H1 (cell line): ENCODE measurements at regions not wholly inside any gene's neighbourhood (a gene's known extent, or its start where the extent isn't known, plus 50 kb on each side); places are given as distances from the start of the nearest gene placed in this dataset.

Experiments used
- CTCF ChIA-PET: fragments of 300-600 bp; sonication (Branson Sonifier 250); formaldehyde crosslinking; loops from one replicate; lab custom pipeline; 2021; ENCODE audit not compliant: partially characterized antibody; lab: Charles Lee
- POLR2A ChIA-PET: fragments of 300-600 bp; sonication (Branson Sonifier 250); formaldehyde crosslinking; loops from one replicate; lab custom pipeline; 2021; ENCODE audit warnings: inconsistent platforms; ENCODE audit not compliant: partially characterized antibody; lab: Charles Lee
- DNase-seq, 2 experiments: peaks; one replicate each; pipeline versions ENCODE4 v3.0.0 to v3.0.0-alpha.2; 2010 to 2022; ENCODE audit warnings: low spot score in 2 of 2, low read depth in 1 of 2, mixed read lengths in 1 of 2
- FAIRE-seq: peaks from 2 replicates; lab custom pipeline; 2011; peaks lifted over from hg19 to GRCh38; lab: Jason Lieb, UNC
- H2AFZ ChIP-seq: 2 replicates; pipeline ENCODE4 v1.8.1; 2012; ENCODE audit warnings: low read length, inconsistent platforms
- H2AK5ac ChIP-seq: 2 replicates; pipeline ENCODE4 v1.6.1; 2013; ENCODE audit warnings: low read depth, low read length
- H2BK120ac ChIP-seq: replicated peaks from 2 replicates; pipeline ENCODE3; 2013; ENCODE audit warnings: low read depth, low read length, inconsistent platforms
- H2BK12ac ChIP-seq: 2 replicates; pipeline ENCODE4 v1.6.1; 2013; ENCODE audit warnings: low read depth, low read length
- H2BK15ac ChIP-seq: 2 replicates; pipeline ENCODE4 v1.6.1; 2013; ENCODE audit warnings: low read length
- H2BK20ac ChIP-seq: 2 replicates; pipeline ENCODE4 v1.6.1; 2013; ENCODE audit warnings: low read length
- H2BK5ac ChIP-seq: 2 replicates; pipeline ENCODE4 v1.6.1; 2013; ENCODE audit warnings: low read depth, low read length
- H3K14ac ChIP-seq: 2 replicates; pipeline ENCODE4 v1.6.1; 2013; ENCODE audit warnings: inconsistent platforms; ENCODE audit not compliant: insufficient read length
- H3K18ac ChIP-seq: 2 replicates; pipeline ENCODE4 v1.6.1; 2013; ENCODE audit warnings: low read length; ENCODE audit errors: extremely low read depth
- H3K23ac ChIP-seq: 2 replicates; pipeline ENCODE4 v1.6.1; 2013; ENCODE audit warnings: inconsistent platforms; ENCODE audit not compliant: insufficient read length
- H3K23me2 ChIP-seq: 2 replicates; pipeline ENCODE4 v1.6.1; 2013; ENCODE audit warnings: low read depth, low read length
- H3K27ac ChIP-seq: 2 replicates; pipeline ENCODE4 v1.6.1; 2011; ENCODE audit warnings: low read depth, low read length, inconsistent platforms
- H3K27me3 ChIP-seq, 4 experiments: replicated peaks in 1 of 4; 1 replicate in 1 of 4; 2 replicates in 3 of 4; pipeline versions ENCODE4 v1.6.1 to v1.8.1; 2011 to 2013; ENCODE audit warnings: low read length in 3 of 4, mild to moderate bottlenecking in 3 of 4, inconsistent platforms in 2 of 4, mixed read lengths in 2 of 4, moderate library complexity in 1 of 4; ENCODE audit not compliant: control insufficient read depth in 3 of 4, insufficient read depth in 3 of 4; ENCODE audit errors: extremely low read depth in 1 of 4
- H3K36me3 ChIP-seq, 4 experiments: 2 replicates each; pipeline versions ENCODE4 v1.6.1 to v1.8.1; 2011 to 2013; ENCODE audit warnings: mild to moderate bottlenecking in 4 of 4, low read length in 3 of 4, moderate library complexity in 2 of 4, control low read depth in 1 of 4, inconsistent platforms in 1 of 4; ENCODE audit not compliant: insufficient read depth in 4 of 4, control insufficient read depth in 2 of 4
- H3K4ac ChIP-seq: replicated peaks from 2 replicates; pipeline ENCODE3; 2013; ENCODE audit warnings: low read length, low read depth, mixed read lengths, inconsistent platforms; ENCODE audit not compliant: insufficient read length
- H3K4me1 ChIP-seq, 4 experiments: replicated peaks in 1 of 4; 1 replicate in 1 of 4; 2 replicates in 3 of 4; pipeline versions ENCODE4 v1.6.1 to v1.8.1; 2011 to 2013; ENCODE audit warnings: low read length in 3 of 4, inconsistent platforms in 2 of 4, mixed read lengths in 1 of 4; ENCODE audit not compliant: insufficient read depth in 4 of 4, control insufficient read depth in 3 of 4
- H3K4me2 ChIP-seq, 2 experiments: 2 replicates each; pipeline versions ENCODE4 v1.6.1 to v1.8.1; 2011 to 2013; ENCODE audit warnings: low read depth in 2 of 2, low read length in 2 of 2, control low read depth in 1 of 2, inconsistent platforms in 1 of 2, mild to moderate bottlenecking in 1 of 2; ENCODE audit not compliant: insufficient read depth in 1 of 2
- H3K4me3 ChIP-seq, 4 experiments: fragments of 200-600, 300-600 bp in 1 of 4; sonication (generic), shearing (Covaris generic), sonication (Bioruptor Twin) in 1 of 4; 2 replicates each; pipeline versions ENCODE4 v1.5.1 to v1.8.1; 2011 to 2016; ENCODE audit warnings: low read length in 4 of 4, low read depth in 3 of 4, control low read depth in 2 of 4, inconsistent platforms in 2 of 4, mild to moderate bottlenecking in 2 of 4, mixed read lengths in 1 of 4, moderate library complexity in 1 of 4; ENCODE audit not compliant: insufficient read depth in 2 of 4; ENCODE audit errors: extremely low read depth in 1 of 4
- H3K56ac ChIP-seq: replicated peaks from 2 replicates; pipeline ENCODE3; 2013; ENCODE audit warnings: low read depth, mild to moderate bottlenecking, mixed read lengths, low read length, inconsistent platforms; ENCODE audit not compliant: insufficient read length
- H3K79me1 ChIP-seq: 2 replicates; pipeline ENCODE4 v1.6.1; 2013; ENCODE audit warnings: low read depth, low read length, control low read depth
- H3K79me2 ChIP-seq, 2 experiments: 2 replicates each; pipeline versions ENCODE4 v1.6.1 to v1.8.1; 2012 to 2013; ENCODE audit warnings: low read length in 2 of 2, mild to moderate bottlenecking in 2 of 2, inconsistent platforms in 1 of 2; ENCODE audit not compliant: insufficient read depth in 2 of 2, control insufficient read depth in 1 of 2
- H3K9ac ChIP-seq, 4 experiments: replicated peaks in 1 of 4; 1 replicate in 1 of 4; 2 replicates in 3 of 4; pipeline versions ENCODE4 v1.6.1 to v1.8.1; 2011 to 2013; ENCODE audit warnings: low read depth in 3 of 4, low read length in 3 of 4, control low read depth in 2 of 4, mild to moderate bottlenecking in 2 of 4, moderate library complexity in 2 of 4, inconsistent platforms in 1 of 4; ENCODE audit errors: extremely low read depth in 1 of 4
- H3K9me3 ChIP-seq, 2 experiments: 2 replicates each; pipeline versions ENCODE4 v1.6.1 to v1.8.1; 2012 to 2013; ENCODE audit warnings: mild to moderate bottlenecking in 2 of 2, moderate library complexity in 2 of 2, control low read depth in 1 of 2, inconsistent platforms in 1 of 2, low read depth in 1 of 2, low read length in 1 of 2, mixed read lengths in 1 of 2; ENCODE audit not compliant: insufficient read depth in 2 of 2
- H4K20me1 ChIP-seq, 2 experiments: replicated peaks in 1 of 2; 2 replicates each; pipeline versions ENCODE3 to v1.8.1; 2011 to 2013; ENCODE audit warnings: inconsistent platforms in 2 of 2, low read length in 2 of 2, mild to moderate bottlenecking in 1 of 2; ENCODE audit not compliant: insufficient read depth in 2 of 2, control insufficient read depth in 1 of 2
- H4K5ac ChIP-seq: 2 replicates; pipeline ENCODE4 v1.6.1; 2013; ENCODE audit warnings: low read length, low read depth, mixed read lengths, inconsistent platforms; ENCODE audit not compliant: insufficient read length
- H4K8ac ChIP-seq: 2 replicates; pipeline ENCODE4 v1.8.0; 2013; ENCODE audit warnings: mild to moderate bottlenecking, moderate library complexity, low read length, inconsistent platforms; ENCODE audit not compliant: insufficient read depth; ENCODE audit errors: extremely low read depth
- H4K91ac ChIP-seq: replicated peaks from 2 replicates; pipeline ENCODE3; 2013; ENCODE audit warnings: low read length, mixed read lengths, inconsistent platforms; ENCODE audit not compliant: insufficient read length
- BCL11A ChIP-seq, 2 experiments: IDR thresholded peaks; one replicate each; pipeline ENCODE4 v1.6.1; 2011; ENCODE audit warnings: low read depth in 2 of 2, low read length in 2 of 2, mild to moderate bottlenecking in 2 of 2
- SP1 ChIP-seq: IDR thresholded peaks from 2 replicates; pipeline ENCODE4 v1.6.1; 2011; ENCODE audit warnings: low read depth, low read length
- TEAD4 ChIP-seq: IDR thresholded peaks from 2 replicates; pipeline ENCODE4 v1.6.1; 2012; ENCODE audit warnings: low read depth, low read length, inconsistent platforms, mixed read lengths
- WGBS, 2 experiments: shearing (Covaris generic) in 1 of 2; methylation state at CpG; one replicate each; pipeline versions ENCODE4 v1.1.6 to v1.1.7; 2013 to 2015; ENCODE audit warnings: low lambda C conversion rate in 2 of 2, mixed read lengths in 2 of 2, inconsistent platforms in 1 of 2, low coverage in 1 of 2, missing lambda C conversion rate in 1 of 2; ENCODE audit not compliant: insufficient replicate concordance in 2 of 2, insufficient coverage in 1 of 2, insufficient read length in 1 of 2; ENCODE audit errors: extremely low coverage in 1 of 2, missing lambda C conversion rate in 1 of 2; 5-methylcytosine and 5-hydroxymethylcytosine counted together

DNA sequence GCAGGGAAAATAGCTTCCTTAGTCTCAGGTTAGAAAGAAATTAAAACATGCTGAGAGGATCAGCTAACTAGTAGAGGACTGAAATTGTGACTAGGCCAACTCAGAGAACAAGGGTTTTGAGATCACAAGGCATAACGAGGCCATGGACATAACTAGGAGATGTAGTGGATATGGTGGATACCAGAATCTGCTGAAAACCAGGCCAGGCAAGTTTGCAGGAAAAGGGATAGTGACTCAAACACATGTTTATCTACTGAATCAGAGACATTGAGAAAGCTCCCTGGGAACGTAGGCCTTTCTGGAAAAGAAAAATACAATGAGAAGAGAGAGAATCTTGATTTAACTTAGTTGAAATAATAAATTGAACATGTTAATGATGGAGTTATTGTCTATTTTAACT, 326.5 kb upstream of the GBE1 start:
- Histone ChIP-seq H3K79me2 (no peaks in the 10 kb centered on the region), H3K27me3 (no peaks in the 10 kb centered on the region), H4K5ac (peak overlapping the region; percentile 4), H3K27ac (no peak overlapping the region), H3K4me2 (no peak overlapping the region), H3K23me2 (no peaks in the 10 kb centered on the region), H2BK15ac (no peak overlapping the region), H4K8ac (no peak overlapping the region), H3K4me1 (peaks cover 0 to 8% (median 6%) of the 10 kb centered on the region in 4 experiments; a peak in 4 of 7 replicates), H2BK120ac (no peak overlapping the region), H3K9ac (no peak overlapping the region), H2BK12ac (no peak overlapping the region), H2BK5ac (no peak overlapping the region), H2AFZ (peak overlapping the region; percentile 85; the same call in 1 of the 2 replicates), H3K18ac (no peak overlapping the region), H3K56ac (no peak overlapping the region), H3K4ac (no peak overlapping the region), H3K4me3 (no peak overlapping the region), H4K20me1 (no peaks in the 10 kb centered on the region), H4K91ac (no peak overlapping the region), H3K79me1 (no peaks in the 10 kb centered on the region), H3K23ac (no peak overlapping the region), H3K14ac (no peak overlapping the region), H3K36me3 (no peaks in the 10 kb centered on the region; a peak in 1 of 8 replicates), H2AK5ac (no peak overlapping the region), H2BK20ac (no peak overlapping the region), H3K9me3 (no peaks in the 10 kb centered on the region)
- ChIA-PET POLR2A (no interaction called here), CTCF (interaction anchor here (0.9 kb wide), 1 partner anchor 101 kb away, joined by 3 read pairs; no protein-coding TSS in a partner anchor)
- FAIRE-seq (no peak), DNase-seq (no peak)
- TF ChIP-seq SP1 (no peak), BCL11A (IDR thresholded peaks at IDR 0.05; ENCODE audit: low read depth in 2 of 2, low read length in 2 of 2) (no peak), TEAD4 (no peak)
- WGBS, 2 experiments: 89% methylated on average over 2 of the region's 2 CpGs; no CpG with 5 or more reads in 1 of the 2 experiments
